H9 (cell line): ENCODE measurements at regions not wholly inside any gene's neighbourhood (a gene's known extent, or its start where the extent isn't known, plus 50 kb on each side); places are given as distances from the start of the nearest gene placed in this dataset.

Experiments
- DNase-seq: peaks from one replicate; pipeline ENCODE4 v3.0.0-alpha.2; 2017
- H2AFZ ChIP-seq: one replicate; pipeline ENCODE4 v1.6.1; 2013; ENCODE audit warnings: mild to moderate bottlenecking, low read length, control low read depth, moderate library complexity
- H2AK5ac ChIP-seq: 2 replicates; pipeline ENCODE4 v1.6.1; 2013; ENCODE audit warnings: low read length, control low read depth, mixed read lengths; ENCODE audit not compliant: insufficient read length
- H2BK120ac ChIP-seq: one replicate; pipeline ENCODE4 v1.6.1; 2013; ENCODE audit warnings: low read depth, mild to moderate bottlenecking, low read length, control low read depth, inconsistent platforms; ENCODE audit not compliant: poor library complexity, severe bottlenecking
- H2BK12ac ChIP-seq: 2 replicates; pipeline ENCODE4 v1.6.1; 2013; ENCODE audit warnings: low read length, control low read depth, mixed read lengths, low read depth; ENCODE audit not compliant: insufficient read length
- H2BK15ac ChIP-seq: 2 replicates; pipeline ENCODE4 v1.6.1; 2013; ENCODE audit warnings: low read depth, low read length, control low read depth
- H2BK20ac ChIP-seq: one replicate; pipeline ENCODE4 v1.6.1; 2013; ENCODE audit warnings: low read depth, mild to moderate bottlenecking, low read length, control low read depth, inconsistent platforms; ENCODE audit not compliant: poor library complexity, severe bottlenecking
- H2BK5ac ChIP-seq: 2 replicates; pipeline ENCODE4 v1.6.1; 2013; ENCODE audit warnings: low read length, control low read depth, mixed read lengths; ENCODE audit not compliant: insufficient read length
- H3K14ac ChIP-seq: 2 replicates; pipeline ENCODE4 v1.6.1; 2013; ENCODE audit warnings: low read length, control low read depth; ENCODE audit not compliant: insufficient read depth
- H3K18ac ChIP-seq: 2 replicates; pipeline ENCODE4 v1.6.1; 2013; ENCODE audit warnings: low read depth, mild to moderate bottlenecking, mixed read lengths, low read length, control low read depth; ENCODE audit not compliant: insufficient read length
- H3K23ac ChIP-seq: 2 replicates; pipeline ENCODE4 v1.6.1; 2013; ENCODE audit warnings: low read length, control low read depth, mixed read lengths, low read depth; ENCODE audit not compliant: insufficient read length
- H3K23me2 ChIP-seq: 2 replicates; pipeline ENCODE4 v1.6.1; 2013; ENCODE audit warnings: low read depth, mild to moderate bottlenecking, mixed read lengths, low read length, control low read depth; ENCODE audit not compliant: insufficient read length, poor library complexity, severe bottlenecking
- H3K27ac ChIP-seq: 2 replicates; pipeline ENCODE4 v1.5.1; 2013; ENCODE audit warnings: low read length, control low read depth, mixed read lengths, low read depth; ENCODE audit not compliant: insufficient read length
- H3K27me3 ChIP-seq: 2 replicates; pipeline ENCODE4 v1.6.1; 2013; ENCODE audit warnings: low read length, control low read depth, inconsistent platforms; ENCODE audit not compliant: insufficient read depth
- H3K4ac ChIP-seq: 2 replicates; pipeline ENCODE4 v1.6.1; 2013; ENCODE audit warnings: low read depth, mild to moderate bottlenecking, control low read depth, inconsistent platforms, low read length, moderate library complexity
- H3K4me1 ChIP-seq: 2 replicates; pipeline ENCODE4 v1.6.1; 2013; ENCODE audit warnings: low read length, control low read depth, inconsistent platforms; ENCODE audit not compliant: insufficient read depth
- H3K4me2 ChIP-seq: 2 replicates; pipeline ENCODE4 v1.6.1; 2013; ENCODE audit warnings: low read length, control low read depth, mixed read lengths; ENCODE audit not compliant: insufficient read length, insufficient read depth
- H3K56ac ChIP-seq: 2 replicates; pipeline ENCODE4 v1.6.1; 2013; ENCODE audit warnings: low read depth, mild to moderate bottlenecking, mixed read lengths, low read length, control low read depth; ENCODE audit not compliant: insufficient read length
- H3K79me1 ChIP-seq: 2 replicates; pipeline ENCODE4 v1.6.1; 2013; ENCODE audit warnings: low read depth, mild to moderate bottlenecking, moderate library complexity, low read length, control low read depth, inconsistent platforms; ENCODE audit not compliant: insufficient read depth, poor library complexity, severe bottlenecking
- H3K79me2 ChIP-seq: 2 replicates; pipeline ENCODE4 v1.6.1; 2013; ENCODE audit warnings: low read length, control low read depth, inconsistent platforms; ENCODE audit not compliant: insufficient read depth
- H3K9ac ChIP-seq: 2 replicates; pipeline ENCODE4 v1.6.1; 2013; ENCODE audit warnings: low read length, control low read depth, mixed read lengths; ENCODE audit not compliant: insufficient read length; ENCODE audit errors: extremely low read depth
- H3K9me3 ChIP-seq: one replicate; pipeline ENCODE4 v1.6.1; 2013; ENCODE audit warnings: low read depth, low read length, inconsistent platforms; ENCODE audit not compliant: control insufficient read depth
- H3T11ph ChIP-seq: one replicate; pipeline ENCODE4 v1.6.1; 2013; ENCODE audit warnings: mild to moderate bottlenecking, low read length, control low read depth, inconsistent platforms
- H4K20me1 ChIP-seq: one replicate; pipeline ENCODE4 v1.6.1; 2013; ENCODE audit not compliant: control insufficient read depth, insufficient read length, insufficient read depth
- H4K5ac ChIP-seq: 2 replicates; pipeline ENCODE4 v1.6.1; 2013; ENCODE audit warnings: low read depth, mild to moderate bottlenecking, mixed read lengths, low read length, control low read depth; ENCODE audit not compliant: insufficient read length
- H4K8ac ChIP-seq: replicated peaks from 2 replicates; pipeline ENCODE4 v1.6.1; 2013; ENCODE audit warnings: low read length, control low read depth, mixed read lengths, low read depth; ENCODE audit not compliant: insufficient read length
- H4K91ac ChIP-seq: 2 replicates; pipeline ENCODE4 v1.6.1; 2013; ENCODE audit warnings: low read depth, mild to moderate bottlenecking, moderate library complexity, mixed read lengths, low read length, control low read depth; ENCODE audit not compliant: insufficient read length
- H3K27ac Mint-ChIP-seq, 3 experiments: 2 replicates in 2 of 3; 3 replicates in 1 of 3; pipeline ENCODE4 v1.8.0; 2020 to 2021; ENCODE audit warnings: mixed read lengths in 3 of 3, mild to moderate bottlenecking in 1 of 3, moderate library complexity in 1 of 3
- H3K27me3 Mint-ChIP-seq: 2 replicates; pipeline ENCODE4 v1.8.0; 2021; ENCODE audit warnings: low read depth, mild to moderate bottlenecking, moderate library complexity, mixed read lengths
- H3K36me3 Mint-ChIP-seq, 3 experiments: 2 replicates in 2 of 3; 3 replicates in 1 of 3; pipeline ENCODE4 v1.8.0; 2020 to 2021; ENCODE audit warnings: low read depth in 3 of 3, mixed read lengths in 3 of 3; ENCODE audit not compliant: insufficient read depth in 1 of 3
- H3K4me1 Mint-ChIP-seq, 2 experiments: 2 replicates each; pipeline ENCODE4 v1.8.0; 2020; ENCODE audit warnings: mixed read lengths in 2 of 2
- H3K4me3 Mint-ChIP-seq, 2 experiments: 2 replicates in 1 of 2; 3 replicates in 1 of 2; pipeline ENCODE4 v1.8.0; 2020 to 2021; ENCODE audit warnings: mild to moderate bottlenecking in 2 of 2, mixed read lengths in 2 of 2, moderate library complexity in 1 of 2
- H3K9me3 Mint-ChIP-seq, 2 experiments: 2 replicates in 1 of 2; 3 replicates in 1 of 2; pipeline ENCODE4 v1.8.0; 2020; ENCODE audit warnings: mild to moderate bottlenecking in 2 of 2, mixed read lengths in 2 of 2, moderate library complexity in 1 of 2
- WGBS: extraction: QIAGEN DNeasy Blood & Tissue Kit; methylation state at CpG from one replicate; pipeline ENCODE4 v1.1.7; 2013; ENCODE audit warnings: missing lambda C conversion rate, low lambda C conversion rate, mixed read lengths; ENCODE audit not compliant: insufficient read length; ENCODE audit errors: extremely low coverage; 5-methylcytosine and 5-hydroxymethylcytosine counted together
- TF ChIP-seq, protein P1 (sequence below): fragments of 200-600 bp; sonication (generic); conservative IDR thresholded peaks from 3 replicates; pipeline ENCODE4 v1.8.0; 2021; ENCODE audit warnings: antibody characterized with exemption, mild to moderate bottlenecking

GRCh38 chr2:117321816-117322215 lies 492.7 kb upstream of the DDX18 start:
- H3K9me3 ChIP-seq, result no peaks in the 10 kb centered on the region
- H3K27me3 ChIP-seq, result no peaks in the 10 kb centered on the region
- H3K4me2 ChIP-seq, result no peak overlapping the region
- H3K9ac ChIP-seq, result no peak overlapping the region
- H3K27me3 Mint-ChIP-seq, result no peaks in the 10 kb centered on the region
- H4K5ac ChIP-seq, result no peak overlapping the region
- no peaks in the 10 kb centered on the region for H3K79me1 ChIP-seq
- H4K20me1 ChIP-seq, result no peaks in the 10 kb centered on the region
- H3T11ph ChIP-seq, result no peak overlapping the region
- no peak overlapping the region for H3K56ac ChIP-seq
- no peak overlapping the region for H4K8ac ChIP-seq
- H3K4ac ChIP-seq, result no peak overlapping the region
- H3K9me3 Mint-ChIP-seq, result no peaks in the 10 kb centered on the region
- H3K4me1 ChIP-seq, result no peaks in the 10 kb centered on the region
- H2AFZ ChIP-seq, result no peak overlapping the region
- no peak overlapping the region for H3K18ac ChIP-seq
- no peak overlapping the region for H3K23ac ChIP-seq
- no peaks in the 10 kb centered on the region for H3K23me2 ChIP-seq
- H4K91ac ChIP-seq, result no peak overlapping the region
- peaks cover 0 to 7% of the 10 kb centered on the region in 2 experiments; a peak in 2 of 4 replicates for H3K4me1 Mint-ChIP-seq
- H2BK20ac ChIP-seq, result no peak overlapping the region
- H3K27ac ChIP-seq, result no peak overlapping the region
- TF ChIP-seq, protein P1, sequence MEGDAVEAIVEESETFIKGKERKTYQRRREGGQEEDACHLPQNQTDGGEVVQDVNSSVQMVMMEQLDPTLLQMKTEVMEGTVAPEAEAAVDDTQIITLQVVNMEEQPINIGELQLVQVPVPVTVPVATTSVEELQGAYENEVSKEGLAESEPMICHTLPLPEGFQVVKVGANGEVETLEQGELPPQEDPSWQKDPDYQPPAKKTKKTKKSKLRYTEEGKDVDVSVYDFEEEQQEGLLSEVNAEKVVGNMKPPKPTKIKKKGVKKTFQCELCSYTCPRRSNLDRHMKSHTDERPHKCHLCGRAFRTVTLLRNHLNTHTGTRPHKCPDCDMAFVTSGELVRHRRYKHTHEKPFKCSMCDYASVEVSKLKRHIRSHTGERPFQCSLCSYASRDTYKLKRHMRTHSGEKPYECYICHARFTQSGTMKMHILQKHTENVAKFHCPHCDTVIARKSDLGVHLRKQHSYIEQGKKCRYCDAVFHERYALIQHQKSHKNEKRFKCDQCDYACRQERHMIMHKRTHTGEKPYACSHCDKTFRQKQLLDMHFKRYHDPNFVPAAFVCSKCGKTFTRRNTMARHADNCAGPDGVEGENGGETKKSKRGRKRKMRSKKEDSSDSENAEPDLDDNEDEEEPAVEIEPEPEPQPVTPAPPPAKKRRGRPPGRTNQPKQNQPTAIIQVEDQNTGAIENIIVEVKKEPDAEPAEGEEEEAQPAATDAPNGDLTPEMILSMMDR, result no peak
- WGBS, result no CpG with 5 or more reads among the region's 2 CpGs
- no peak overlapping the region for H2BK15ac ChIP-seq
- H3K27ac Mint-ChIP-seq, result no peak overlapping the region
- no peak overlapping the region for H2BK120ac ChIP-seq
- H3K79me2 ChIP-seq, result no peaks in the 10 kb centered on the region
- H3K14ac ChIP-seq, result no peak overlapping the region
- no peak overlapping the region for H2BK5ac ChIP-seq
- H2AK5ac ChIP-seq, result no peak overlapping the region
- no peak overlapping the region for H3K4me3 Mint-ChIP-seq
- DNase-seq, result no peak
- no peak overlapping the region for H2BK12ac ChIP-seq
- H3K36me3 Mint-ChIP-seq, result no peaks in the 10 kb centered on the region; a peak in 1 of 7 replicates
